ENCODE measurements at regions not wholly inside any gene's neighbourhood (a gene's known extent, or its start where the extent isn't known, plus 50 kb on each side); places are given as distances from the start of the nearest gene placed in this dataset.

GRCh38 chr3:24838533-24838932, 343.9 kb upstream of the THRB start:
- TF ChIP-seq CTCF (optimal IDR thresholded peaks at IDR 0.05 in 1 of 3, IDR thresholded peaks at IDR 0.05 in 1 of 3, conservative IDR thresholded peaks at IDR 0.05 in 1 of 3; ENCODE audit: extremely low read depth in 1 of 3, insufficient read depth in 2 of 3, low read length in 3 of 3): no peak
- no peak for TF ChIP-seq EZH2 (IDR thresholded peaks at IDR 0.05; ENCODE audit: low read length)
